Urinary bladder (tissue), 3 donors: ENCODE measurements at regions not wholly inside any gene's neighbourhood (a gene's known extent, or its start where the extent isn't known, plus 50 kb on each side); places are given as distances from the start of the nearest gene placed in this dataset.
"Not testable (repeated sequence)": the region's sequence is repeated elsewhere in the genome, so short reads cannot be mapped to it uniquely, and the experiment has no call there.

Source experiments
- DNase-seq: peaks from one replicate; pipeline ENCODE4 v3.0.0-alpha.2; 2015; ENCODE audit errors: extremely low spot score
- H3K27ac ChIP-seq: one replicate; pipeline ENCODE4 v1.5.1; 2013; ENCODE audit warnings: low read depth, mild to moderate bottlenecking, moderate library complexity
- H3K36me3 ChIP-seq: one replicate; pipeline ENCODE4 v1.6.1; 2013; ENCODE audit warnings: mild to moderate bottlenecking, moderate library complexity; ENCODE audit not compliant: insufficient read depth
- H3K4me1 ChIP-seq: one replicate; pipeline ENCODE4 v1.6.1; 2013; ENCODE audit warnings: mild to moderate bottlenecking, moderate library complexity; ENCODE audit not compliant: insufficient read depth
- H3K4me3 ChIP-seq: one replicate; pipeline ENCODE4 v1.5.1; 2013; ENCODE audit warnings: low read depth, low read length
- WGBS: extraction: QIAGEN DNeasy Blood & Tissue Kit; methylation state at CpG from one replicate; pipeline ENCODE4 v1.1.7; 2013; 5-methylcytosine and 5-hydroxymethylcytosine counted together
- donor health status: healthy with polysubstance abuse.
- donor health status: healthy.

DNA sequence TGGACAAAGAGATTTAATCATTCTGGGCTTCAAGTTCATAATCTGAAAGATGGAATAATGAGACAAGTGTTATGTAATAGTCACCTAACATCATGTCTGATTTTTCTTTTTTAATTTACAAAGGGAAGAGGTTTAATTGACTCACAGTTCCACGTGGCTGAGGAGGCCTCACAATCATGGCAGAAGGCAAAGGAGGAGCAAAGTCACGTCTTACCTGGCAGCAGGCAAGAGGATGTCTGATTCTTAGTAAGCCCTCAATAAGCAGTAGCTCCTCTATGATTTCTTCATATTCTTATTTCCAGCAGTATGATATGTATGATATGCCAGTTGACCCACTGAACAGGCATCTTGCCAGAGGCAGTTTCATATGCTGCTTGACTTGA is 152.7 kb downstream of the S1PR1 start:
- H3K4me3 ChIP-seq, result no peak overlapping the region
- no peaks in the 10 kb centered on the region for H3K36me3 ChIP-seq
- no peak for DNase-seq
- WGBS, result 71% methylated on average over 2 of the region's 2 CpGs
- H3K4me1 ChIP-seq, result no peaks in the 10 kb centered on the region
- no peak overlapping the region for H3K27ac ChIP-seq

DNA sequence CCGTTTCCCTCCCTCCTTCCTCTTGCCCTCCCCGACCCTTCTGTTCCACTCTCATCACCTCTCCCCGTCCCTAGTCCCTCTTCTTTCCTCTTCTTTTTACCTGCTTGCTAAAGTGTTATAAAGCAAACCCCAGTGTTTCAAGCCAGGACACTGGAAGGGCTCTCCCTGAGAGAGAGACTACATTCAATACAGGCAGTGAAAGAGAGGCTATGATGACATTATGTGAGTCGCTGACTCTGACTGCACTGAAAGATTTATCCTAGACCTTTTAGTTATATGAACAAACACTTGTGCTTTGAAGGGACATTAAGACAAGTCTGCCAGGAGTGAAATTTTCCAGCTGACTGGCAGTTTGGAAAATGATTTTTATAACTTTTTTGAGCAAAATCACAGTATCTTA is 155.7 kb downstream of the S1PR1 start:
- DNase-seq, result no peak
- no peak overlapping the region for H3K27ac ChIP-seq
- H3K4me1 ChIP-seq, result no peaks in the 10 kb centered on the region
- WGBS, result 80% methylated on average over 4 of the region's 4 CpGs
- H3K4me3 ChIP-seq, result no peak overlapping the region
- H3K36me3 ChIP-seq, result no peaks in the 10 kb centered on the region

DNA sequence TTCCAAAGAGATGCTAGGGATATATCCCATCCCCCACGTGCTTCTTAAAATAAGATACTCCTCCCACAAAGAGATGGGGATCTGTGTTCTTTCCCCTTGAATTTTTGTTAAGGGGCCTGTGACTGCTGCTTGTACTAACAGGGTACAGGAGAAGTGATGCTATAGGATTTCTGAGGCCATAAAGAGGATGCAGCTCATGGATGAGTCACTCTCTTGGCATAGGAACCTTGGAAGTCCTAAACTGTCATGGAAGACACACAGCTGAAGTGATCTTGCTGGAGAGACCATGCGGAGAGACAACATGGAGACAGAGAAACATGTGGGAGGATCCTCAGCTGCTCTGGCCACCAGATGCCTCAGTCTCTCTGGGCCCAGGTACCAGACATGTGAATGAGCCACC is 157.2 kb downstream of the S1PR1 start:
- peak; percentile 4 for DNase-seq

DNA sequence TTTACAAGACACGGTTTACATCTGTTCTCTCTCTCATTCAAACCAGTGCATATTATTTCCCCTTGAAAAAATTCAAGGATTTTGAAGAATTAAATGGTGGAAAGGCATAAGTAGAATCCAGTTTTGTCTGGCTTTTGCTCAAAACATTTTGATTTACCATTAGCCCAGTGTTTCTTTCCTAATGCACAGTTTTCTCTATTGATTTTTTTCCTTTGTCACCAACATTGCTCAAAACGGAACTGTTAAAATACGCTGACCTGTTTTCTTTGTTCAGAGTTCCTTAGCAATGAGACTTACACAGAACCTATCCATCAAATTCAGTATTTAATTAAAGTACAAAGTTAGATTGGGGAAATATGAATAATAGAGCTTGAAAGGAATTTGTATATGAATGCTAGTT is 162.4 kb downstream of the S1PR1 start:
- Histone ChIP-seq H3K4me3 (no peak overlapping the region), H3K36me3 (no peaks in the 10 kb centered on the region), H3K4me1 (no peaks in the 10 kb centered on the region), H3K27ac (no peak overlapping the region)
- DNase-seq, result no peak
- 87% methylated on average over 3 of the region's 3 CpGs for WGBS

More for the DNA sequence above, 157.2 kb downstream of the S1PR1 start:
- H3K4me1 ChIP-seq, result no peaks in the 10 kb centered on the region
- no peak overlapping the region for H3K4me3 ChIP-seq
- whole genome bisulfite sequencing, result 56% methylated on average over 2 of the region's 2 CpGs
- no peak overlapping the region for H3K27ac ChIP-seq
- no peaks in the 10 kb centered on the region for H3K36me3 ChIP-seq

DNA sequence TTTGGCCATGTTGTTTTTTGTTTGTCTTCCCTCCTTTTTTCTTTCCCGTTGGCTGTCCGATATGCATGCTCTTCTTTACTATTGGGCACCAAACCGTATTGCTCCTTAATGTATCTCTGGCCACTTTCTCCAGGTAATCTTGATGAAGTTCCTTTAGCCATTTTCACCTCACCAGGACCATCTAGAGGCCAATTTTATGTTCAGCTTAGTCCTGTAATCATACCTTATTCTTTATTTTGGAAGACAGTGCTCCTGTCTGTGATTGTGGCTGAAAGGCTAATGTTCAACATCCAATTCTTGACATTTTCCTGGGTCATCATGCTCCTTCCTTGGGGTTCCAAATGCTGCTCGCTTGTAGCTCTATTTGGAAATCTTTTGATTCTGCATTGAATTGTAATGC is 169.5 kb downstream of the S1PR1 start:
- no peak for DNase-seq
- Histone ChIP-seq H3K27ac (no peak overlapping the region), H3K4me1 (no peaks in the 10 kb centered on the region), H3K36me3 (no peaks in the 10 kb centered on the region), H3K4me3 (no peak overlapping the region)
- 89% methylated on average over 4 of the region's 4 CpGs for WGBS

DNA sequence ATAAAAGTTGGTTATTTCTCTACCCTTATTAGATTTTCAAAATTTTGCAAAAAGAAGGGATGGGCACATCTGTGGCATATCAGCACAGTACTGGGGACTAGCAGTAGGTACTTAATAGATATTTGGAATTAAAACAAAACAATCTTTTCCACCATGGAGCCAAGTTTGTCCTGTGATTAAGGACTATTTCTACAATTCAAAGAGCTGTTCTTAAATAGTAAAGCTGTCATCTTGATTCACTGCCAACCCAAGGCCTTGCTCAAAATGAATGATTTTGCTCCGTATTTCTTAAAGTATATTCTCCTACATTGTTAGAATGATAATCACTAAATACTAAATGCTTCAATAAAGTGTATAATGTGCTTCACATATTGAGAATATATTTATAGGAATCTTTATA is 169.9 kb downstream of the S1PR1 start:
- Histone ChIP-seq H3K4me3 (no peak overlapping the region), H3K27ac (no peak overlapping the region), H3K4me1 (no peaks in the 10 kb centered on the region), H3K36me3 (no peaks in the 10 kb centered on the region)
- WGBS, result 81% methylated on average over 1 of the region's 1 CpG
- no peak for DNase-seq

DNA sequence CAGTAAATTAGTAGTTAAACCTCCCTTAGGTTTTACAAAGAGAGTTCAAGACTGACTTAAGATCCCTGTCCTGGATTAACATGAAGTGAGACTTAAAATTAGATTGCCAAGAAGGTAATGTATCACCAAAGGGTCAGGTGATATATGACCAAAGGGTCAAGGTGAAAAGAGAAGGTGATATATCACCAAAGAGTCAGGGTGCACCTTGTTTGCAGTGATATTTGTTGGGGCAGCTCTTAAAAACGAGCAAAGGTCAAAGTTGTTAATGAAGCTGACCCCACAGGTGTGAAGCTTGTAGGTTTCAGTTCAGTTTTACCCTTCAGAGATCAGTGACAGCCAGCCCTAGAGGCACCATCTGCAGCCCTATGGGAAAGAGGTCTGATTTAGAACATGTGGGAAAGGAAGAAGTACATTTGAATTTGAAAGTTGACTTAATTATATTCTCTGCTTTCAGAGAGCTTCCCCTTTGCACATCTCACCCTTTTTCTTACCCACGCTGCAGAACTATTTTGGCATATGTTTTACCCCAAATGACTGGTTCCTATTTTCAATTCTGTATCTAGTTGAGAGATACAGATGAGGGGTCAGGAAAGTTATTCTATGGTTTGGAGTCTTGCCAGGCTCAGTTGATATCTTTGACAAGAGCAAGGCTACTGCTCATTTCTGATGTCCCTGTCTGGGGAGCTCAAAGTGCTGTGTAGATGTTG is 170.8 kb downstream of the S1PR1 start:
- no peak for DNase-seq
- WGBS, result 69% methylated on average over 2 of the region's 2 CpGs
- no peak overlapping the region for H3K4me3 ChIP-seq
- H3K36me3 ChIP-seq, result no peaks in the 10 kb centered on the region
- no peaks in the 10 kb centered on the region for H3K4me1 ChIP-seq
- H3K27ac ChIP-seq, result no peak overlapping the region

DNA sequence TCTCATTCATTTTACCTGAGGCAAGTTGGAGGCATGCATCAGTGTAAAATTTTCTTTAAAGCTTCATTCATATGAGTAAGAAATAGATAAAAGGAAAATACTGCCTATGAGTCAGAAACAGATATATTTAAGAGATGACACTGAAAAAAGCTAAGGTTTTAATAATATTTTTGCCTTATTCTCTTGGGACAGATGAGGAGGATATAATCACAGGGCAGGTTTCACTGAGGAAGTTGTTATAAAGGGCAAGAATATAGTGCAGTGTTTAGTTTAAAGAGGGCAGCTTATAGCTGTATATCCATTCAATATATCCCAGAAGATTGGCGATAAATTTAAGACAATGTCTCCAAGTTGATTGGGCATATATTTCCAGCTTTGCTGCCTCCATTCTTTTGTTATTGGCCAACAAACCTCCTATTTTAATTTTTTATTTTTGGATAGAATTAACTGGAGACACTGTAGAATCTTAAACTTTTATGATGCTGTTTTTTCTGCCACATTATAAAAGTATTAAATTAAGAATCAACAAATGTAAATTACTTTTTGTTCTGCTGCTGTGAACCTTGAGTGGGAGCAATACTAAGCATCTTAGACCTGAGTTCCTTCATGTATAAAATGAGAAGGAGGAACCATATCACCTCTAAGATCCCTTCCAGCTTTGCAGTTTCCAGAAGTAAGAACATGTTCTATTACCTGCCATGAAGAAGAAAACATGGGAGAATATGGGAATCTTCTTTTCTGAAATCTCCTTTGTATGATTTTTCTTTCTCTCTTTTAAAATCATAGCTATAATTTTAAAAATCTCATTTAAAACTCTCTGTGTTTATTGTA is 171.6 kb downstream of the S1PR1 start:
- Histone ChIP-seq H3K4me1 (no peaks in the 10 kb centered on the region), H3K36me3 (no peaks in the 10 kb centered on the region), H3K27ac (no peak overlapping the region), H3K4me3 (no peak overlapping the region)
- no peak for DNase-seq
- 97% methylated on average over 1 of the region's 1 CpG for WGBS

DNA sequence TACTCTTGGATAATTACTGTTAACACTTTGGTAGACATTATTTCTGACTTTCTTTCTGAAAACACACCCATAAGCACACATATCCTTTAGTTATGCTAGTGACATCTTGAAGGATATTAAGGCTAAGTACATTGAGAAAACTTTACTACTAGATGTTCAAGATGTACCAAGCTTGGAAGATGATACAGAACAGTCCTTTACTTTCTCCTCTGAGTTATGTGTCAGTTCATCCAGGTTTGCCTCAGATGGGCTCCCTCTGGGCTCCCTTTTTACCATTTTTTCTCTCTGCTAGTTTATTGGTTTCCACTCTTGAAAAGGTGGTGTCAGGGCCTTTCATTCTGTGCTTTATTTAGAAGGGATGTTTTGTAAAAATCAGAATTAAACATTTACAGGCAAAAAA is 172.3 kb downstream of the S1PR1 start:
- Histone ChIP-seq H3K36me3 (no peaks in the 10 kb centered on the region), H3K27ac (no peak overlapping the region), H3K4me3 (no peak overlapping the region), H3K4me1 (no peaks in the 10 kb centered on the region)
- no peak for DNase-seq

DNA sequence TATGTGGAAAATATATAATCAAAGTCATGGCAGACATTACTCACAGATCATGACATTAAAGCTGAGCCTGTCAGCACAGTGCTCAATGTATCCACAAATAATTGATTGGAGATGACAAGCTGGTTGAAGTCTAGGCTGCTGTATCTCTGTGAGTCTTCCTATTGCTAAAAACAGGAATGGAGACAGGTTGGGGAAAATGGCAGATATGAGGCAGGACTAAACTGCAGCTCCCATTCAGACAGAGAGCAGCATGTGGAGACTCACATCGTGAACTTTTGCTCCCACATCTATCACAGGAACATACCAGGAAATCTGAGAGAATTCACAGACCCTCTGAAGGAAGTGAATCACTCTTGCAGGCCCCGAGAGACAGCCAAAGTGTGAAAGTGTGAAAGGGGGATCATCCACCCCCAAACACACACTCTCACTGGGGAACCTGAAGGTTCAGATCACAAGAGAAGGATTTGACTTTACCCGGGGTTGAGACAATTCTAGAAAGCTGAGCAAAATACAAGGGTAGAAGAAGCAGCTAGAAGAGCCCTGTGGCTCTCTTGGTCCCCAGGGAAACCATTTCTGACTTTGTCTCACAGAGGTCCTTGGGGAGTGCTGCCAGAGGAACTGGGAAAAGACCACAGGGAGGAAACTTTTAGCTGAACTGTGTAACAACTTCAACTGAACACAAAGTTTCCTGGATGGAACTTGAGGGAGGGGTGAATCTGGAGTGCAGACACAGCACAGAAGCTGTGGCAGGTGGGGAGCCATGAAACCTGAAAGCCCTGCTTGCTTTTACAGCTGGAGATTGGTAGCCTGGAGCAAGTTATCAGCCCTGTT is 173.4 kb downstream of the S1PR1 start:
- no peaks in the 10 kb centered on the region for H3K36me3 ChIP-seq
- H3K4me1 ChIP-seq, result no peaks in the 10 kb centered on the region
- no peak overlapping the region for H3K27ac ChIP-seq
- 56% methylated on average over 3 of the region's 3 CpGs for WGBS
- H3K4me3 ChIP-seq, result no peak overlapping the region
- no peak for DNase-seq

DNA sequence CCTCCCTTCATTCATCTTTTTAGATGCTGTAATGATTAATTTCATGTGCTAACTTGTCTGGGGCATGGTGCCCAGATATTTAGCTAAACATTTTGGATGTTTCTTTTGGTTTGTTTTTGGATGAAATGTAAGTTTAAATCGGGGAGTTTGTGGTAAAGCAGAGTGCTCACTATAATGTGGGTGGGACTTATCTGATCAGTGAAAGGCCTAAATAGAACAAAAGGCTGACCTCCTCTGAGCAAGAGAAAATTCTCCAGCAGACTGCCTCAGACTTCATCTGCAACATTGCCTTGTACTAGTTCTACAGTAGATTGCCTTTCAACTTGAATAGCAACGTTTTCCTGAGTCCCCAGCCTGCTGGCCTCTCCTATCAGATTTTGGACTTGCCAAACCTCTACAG is 183.6 kb downstream of the S1PR1 start:
- Histone ChIP-seq H3K36me3 (no peaks in the 10 kb centered on the region), H3K4me3 (no peak overlapping the region), H3K4me1 (no peaks in the 10 kb centered on the region), H3K27ac (no peak overlapping the region)
- WGBS, result 14% methylated on average over 2 of the region's 2 CpGs
- no peak for DNase-seq

DNA sequence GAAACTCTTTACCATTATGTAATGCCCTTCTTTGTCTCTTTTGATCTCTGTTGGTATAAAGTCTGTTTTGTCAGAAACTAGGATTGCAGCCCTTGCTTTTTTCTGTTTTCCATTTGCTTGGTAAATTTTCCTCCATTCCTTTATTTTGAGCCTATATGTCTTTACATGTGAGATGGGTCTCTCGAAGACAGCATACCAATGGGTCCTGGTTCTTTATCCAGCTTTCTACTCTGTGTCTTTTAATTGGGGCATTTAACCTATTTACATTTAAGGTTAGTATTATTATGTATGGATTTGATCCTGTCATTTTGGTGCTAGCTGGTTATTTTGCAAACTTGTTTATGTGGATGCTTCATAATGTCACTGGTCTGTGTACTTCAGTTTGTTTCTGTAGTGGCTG is 191.3 kb downstream of the S1PR1 start:
- 91% methylated on average over 1 of the region's 1 CpG for WGBS
- not testable (repeated sequence) for H3K4me1 ChIP-seq, H3K36me3 ChIP-seq, DNase-seq, H3K4me3 ChIP-seq, H3K27ac ChIP-seq

DNA sequence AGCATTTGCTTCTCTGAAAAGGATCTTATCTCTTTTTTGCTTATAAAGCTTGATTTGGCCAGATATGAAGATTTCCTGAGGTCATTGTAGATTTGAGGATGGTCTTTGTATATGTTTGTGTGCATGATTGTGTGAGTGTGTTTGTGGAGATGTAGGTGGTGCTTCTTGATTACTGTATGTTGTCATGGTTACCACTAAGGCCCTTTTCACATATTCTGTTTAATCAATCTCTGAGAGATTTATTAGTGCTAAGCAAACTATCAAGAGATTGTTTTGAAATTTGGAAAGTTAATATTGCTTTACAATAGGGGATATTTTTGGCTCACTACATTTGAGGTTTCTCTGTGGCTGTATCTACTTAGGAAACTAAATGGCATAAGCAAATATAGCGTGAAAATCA is 191.7 kb downstream of the S1PR1 start:
- 89% methylated on average over 1 of the region's 1 CpG for WGBS
- Histone ChIP-seq H3K27ac (no peak overlapping the region), H3K4me3 (no peak overlapping the region), H3K4me1 (no peaks in the 10 kb centered on the region), H3K36me3 (no peaks in the 10 kb centered on the region)
- no peak for DNase-seq
